ACC112 (cell line): ENCODE measurements at regions not wholly inside any gene's neighbourhood (a gene's known extent, or its start where the extent isn't known, plus 50 kb on each side); places are given as distances from the start of the nearest gene placed in this dataset.

Experiments used
- H2AFZ ChIP-seq: fragments of 200-600 bp; sonication (generic); one replicate; pipeline ENCODE4 v1.6.0; 2017; ENCODE audit warnings: antibody characterized with exemption, low read length; ENCODE audit not compliant: unreplicated experiment
- H3K27ac ChIP-seq: fragments of 200-600 bp; sonication (generic); 2 replicates; pipeline ENCODE4 v1.5.1; 2014; ENCODE audit warnings: low read depth, mild to moderate bottlenecking, antibody characterized with exemption, low read length, moderate library complexity
- H3K27me3 ChIP-seq: fragments of 200-600 bp; sonication (generic); 2 replicates; pipeline ENCODE4 v1.6.1; 2014; ENCODE audit warnings: mild to moderate bottlenecking, antibody characterized with exemption, low read length, moderate library complexity, mixed read lengths; ENCODE audit not compliant: insufficient read depth
- H3K36me3 ChIP-seq: fragments of 200-600 bp; sonication (generic); 2 replicates; pipeline ENCODE4 v1.6.1; 2016; ENCODE audit warnings: mild to moderate bottlenecking, antibody characterized with exemption, low read length, moderate library complexity, mixed read lengths; ENCODE audit not compliant: insufficient read depth
- H3K4me1 ChIP-seq: fragments of 200-600 bp; sonication (generic); one replicate; pipeline ENCODE4 v1.6.1; 2016; ENCODE audit warnings: low read length, mixed read lengths; ENCODE audit not compliant: insufficient read depth, unreplicated experiment, control insufficient read depth
- H3K4me3 ChIP-seq: fragments of 200-600 bp; sonication (generic); 2 replicates; pipeline ENCODE4 v1.5.1; 2014; ENCODE audit warnings: mild to moderate bottlenecking, low read depth, low read length
- H3K79me2 ChIP-seq: fragments of 200-600 bp; sonication (generic); one replicate; pipeline ENCODE4 v1.6.0; 2016; ENCODE audit warnings: low read length; ENCODE audit not compliant: control insufficient read depth, unreplicated experiment, insufficient read depth

GRCh38 chr11:130601764-130602460, 153.5 kb downstream of the ADAMTS15 start:
- no peaks in the 10 kb centered on the region for H3K79me2 ChIP-seq
- no peak overlapping the region for H2AFZ ChIP-seq
- H3K27me3 ChIP-seq, result no peaks in the 10 kb centered on the region
- no peaks in the 10 kb centered on the region for H3K36me3 ChIP-seq
- H3K4me1 ChIP-seq, result peaks cover 17% of the 10 kb centered on the region
- H3K27ac ChIP-seq, result no peak overlapping the region
- no peak overlapping the region for H3K4me3 ChIP-seq

GRCh38 chr11:130602641-130603334, 154.3 kb downstream of the ADAMTS15 start:
- peaks cover 25% of the 10 kb centered on the region for H3K4me1 ChIP-seq
- H3K36me3 ChIP-seq, result no peaks in the 10 kb centered on the region
- no peak overlapping the region for H3K4me3 ChIP-seq
- H3K79me2 ChIP-seq, result no peaks in the 10 kb centered on the region
- no peak overlapping the region for H3K27ac ChIP-seq
- H2AFZ ChIP-seq, result no peak overlapping the region
- H3K27me3 ChIP-seq, result no peaks in the 10 kb centered on the region

GRCh38 chr11:130603335-130603906, 155.0 kb downstream of the ADAMTS15 start:
- no peak overlapping the region for H3K27ac ChIP-seq
- no peak overlapping the region for H3K4me3 ChIP-seq
- H3K27me3 ChIP-seq, result no peaks in the 10 kb centered on the region
- no peaks in the 10 kb centered on the region for H3K36me3 ChIP-seq
- H2AFZ ChIP-seq, result no peak overlapping the region
- peaks cover 25% of the 10 kb centered on the region for H3K4me1 ChIP-seq
- no peaks in the 10 kb centered on the region for H3K79me2 ChIP-seq

- H2AFZ ChIP-seq, result no peak overlapping the region
- H3K27me3 ChIP-seq, result no peaks in the 10 kb centered on the region
- no peaks in the 10 kb centered on the region for H3K36me3 ChIP-seq
- H3K4me3 ChIP-seq, result no peak overlapping the region
- H3K27ac ChIP-seq, result no peak overlapping the region
- H3K4me1 ChIP-seq, result peaks cover 30% of the 10 kb centered on the region
- no peaks in the 10 kb centered on the region for H3K79me2 ChIP-seq
Observed at GRCh38 chr11:130604606-130605005, 156.2 kb downstream of the ADAMTS15 start.

- Histone ChIP-seq H3K27ac (peak overlapping the region; percentile 85), H3K36me3 (no peaks in the 10 kb centered on the region), H3K79me2 (no peaks in the 10 kb centered on the region), H2AFZ (peak overlapping the region; percentile 54), H3K27me3 (no peaks in the 10 kb centered on the region), H3K4me1 (peaks cover 33% of the 10 kb centered on the region), H3K4me3 (no peak overlapping the region)
Observed at GRCh38 chr11:130606178-130606577, 157.7 kb downstream of the ADAMTS15 start.

- H3K79me2 ChIP-seq, result no peaks in the 10 kb centered on the region
- H3K4me1 ChIP-seq, result peaks cover 41% of the 10 kb centered on the region
- no peak overlapping the region for H3K4me3 ChIP-seq
- H2AFZ ChIP-seq, result peak overlapping the region; percentile 54
- H3K27me3 ChIP-seq, result no peaks in the 10 kb centered on the region
- peak overlapping the region; percentile 85 for H3K27ac ChIP-seq
- no peaks in the 10 kb centered on the region for H3K36me3 ChIP-seq
Observed at GRCh38 chr11:130606781-130607511, 158.5 kb downstream of the ADAMTS15 start.

GRCh38 chr11:130608287-130608686, 159.8 kb downstream of the ADAMTS15 start:
- Histone ChIP-seq H3K4me3 (no peak overlapping the region), H2AFZ (no peak overlapping the region), H3K27me3 (no peaks in the 10 kb centered on the region), H3K27ac (peak overlapping the region; percentile 90; the same call in 1 of the 2 replicates), H3K79me2 (no peaks in the 10 kb centered on the region), H3K4me1 (peaks cover 50% of the 10 kb centered on the region), H3K36me3 (no peaks in the 10 kb centered on the region)

GRCh38 chr11:130609121-130610035, 160.9 kb downstream of the ADAMTS15 start:
- Histone ChIP-seq H3K36me3 (no peaks in the 10 kb centered on the region), H2AFZ (peak overlapping the region; percentile 94), H3K27ac (peak overlapping the region; percentile 90), H3K79me2 (no peaks in the 10 kb centered on the region), H3K4me3 (peak overlapping the region; percentile 39), H3K4me1 (peaks cover 50% of the 10 kb centered on the region), H3K27me3 (no peaks in the 10 kb centered on the region)

GRCh38 chr11:130611791-130612251, 163.4 kb downstream of the ADAMTS15 start:
- no peaks in the 10 kb centered on the region for H3K79me2 ChIP-seq
- peak overlapping the region; percentile 84 for H3K27ac ChIP-seq
- no peaks in the 10 kb centered on the region for H3K27me3 ChIP-seq
- no peak overlapping the region for H2AFZ ChIP-seq
- peaks cover 40% of the 10 kb centered on the region for H3K4me1 ChIP-seq
- H3K36me3 ChIP-seq, result no peaks in the 10 kb centered on the region
- no peak overlapping the region; the same call in 1 of the 2 replicates for H3K4me3 ChIP-seq
